ENCODE measurements at regions not wholly inside any gene's neighbourhood (a gene's known extent, or its start where the extent isn't known, plus 50 kb on each side); places are given as distances from the start of the nearest gene placed in this dataset.

- no peak for DNase-seq
Measured at GRCh38 chr13:111954661-111955411, 112.1 kb upstream of the SOX1 start.

GRCh38 chr13:111955412-111956065 lies 111.4 kb upstream of the SOX1 start:
- DNase-seq, result no peak

- DNase-seq, result no peak
Measured at GRCh38 chr13:111956261-111957151, 110.4 kb upstream of the SOX1 start.

GRCh38 chr13:111957913-111958450 lies 109.0 kb upstream of the SOX1 start:
- DNase-seq, result no peak

- peak in 1 of 3 donors; percentile 7 for DNase-seq
Measured at GRCh38 chr13:111958612-111959395, 108.1 kb upstream of the SOX1 start.

GRCh38 chr13:111960152-111960772 lies 106.7 kb upstream of the SOX1 start:
- no peak for DNase-seq

GRCh38 chr13:111961236-111961635 lies 105.7 kb upstream of the SOX1 start:
- DNase-seq, result no peak

- DNase-seq, result no peak
Measured at GRCh38 chr13:111961651-111962192, 105.2 kb upstream of the SOX1 start.

- DNase-seq, result peak; percentile 1 to 45 (median 23)
Measured at GRCh38 chr13:111962431-111962891, 104.5 kb upstream of the SOX1 start.

GRCh38 chr13:111963031-111963430 lies 103.9 kb upstream of the SOX1 start:
- DNase-seq, result no peak

GRCh38 chr13:111964411-111965035 lies 102.4 kb upstream of the SOX1 start:
- no peak for DNase-seq

- DNase-seq, result no peak
Measured at GRCh38 chr13:111965466-111966214, 101.3 kb upstream of the SOX1 start.

GRCh38 chr13:111966933-111967332 lies 100.0 kb upstream of the SOX1 start:
- no peak for DNase-seq

- no peak for DNase-seq
Measured at GRCh38 chr13:111967572-111968201, 99.3 kb upstream of the SOX1 start.

GRCh38 chr13:111968336-111969010 lies 98.5 kb upstream of the SOX1 start:
- DNase-seq, result no peak

- DNase-seq, result no peak
Measured at GRCh38 chr13:111969551-111970135, 97.3 kb upstream of the SOX1 start.

- DNase-seq, result no peak
Measured at GRCh38 chr13:111970494-111971141, 96.3 kb upstream of the SOX1 start.

Measured in suppressor macrophage treated with lipopolysaccharide for 1 hour (primary cell).